Fibroblast of lung (primary cell): ENCODE measurements at regions not wholly inside any gene's neighbourhood (a gene's known extent, or its start where the extent isn't known, plus 50 kb on each side); places are given as distances from the start of the nearest gene placed in this dataset.
"Not testable (repeated sequence)": the region's sequence is repeated elsewhere in the genome, so short reads cannot be mapped to it uniquely, and the experiment has no call there.

Experiments used
- DNase-seq, 2 donors: peaks; one replicate each; pipeline versions ENCODE4 v3.0.0 to v3.0.0-alpha.2; 2010; ENCODE audit warnings: low read depth in 2 of 2
- H2AFZ ChIP-seq: 2 replicates; pipeline ENCODE4 v1.5.1; 2012; ENCODE audit warnings: low read length, control low read depth, inconsistent platforms
- H3K27ac ChIP-seq: 2 replicates; pipeline ENCODE4 v1.5.1; 2011; ENCODE audit warnings: low read length, control low read depth; ENCODE audit not compliant: insufficient read depth
- H3K27me3 ChIP-seq: 2 replicates; pipeline ENCODE4 v1.5.1; 2011; ENCODE audit warnings: mild to moderate bottlenecking, low read length; ENCODE audit not compliant: control insufficient read depth, insufficient read depth
- H3K36me3 ChIP-seq: 2 replicates; pipeline ENCODE4 v1.5.1; 2011; ENCODE audit warnings: low read length; ENCODE audit not compliant: control insufficient read depth, insufficient read depth
- H3K4me1 ChIP-seq: 2 replicates; pipeline ENCODE4 v1.5.1; 2011; ENCODE audit warnings: low read length; ENCODE audit not compliant: control insufficient read depth, insufficient read depth; ENCODE audit errors: extremely low read depth
- H3K4me2 ChIP-seq: 2 replicates; pipeline ENCODE4 v1.5.1; 2011; ENCODE audit warnings: low read length, control low read depth; ENCODE audit not compliant: insufficient read depth; ENCODE audit errors: extremely low read depth
- H3K4me3 ChIP-seq, 4 experiments: fragments of 200-600 bp in 1 of 4; sonication (generic) in 1 of 4; replicated peaks in 1 of 4; 2 replicates each; pipeline ENCODE4 v1.5.1; 2011 to 2016; ENCODE audit warnings: low read length in 4 of 4, low read depth in 3 of 4, mild to moderate bottlenecking in 3 of 4, control low read depth in 2 of 4, inconsistent platforms in 1 of 4, mixed read lengths in 1 of 4; ENCODE audit not compliant: insufficient read depth in 1 of 4; ENCODE audit errors: control extremely low read depth in 1 of 4
- H3K79me2 ChIP-seq: 2 replicates; pipeline ENCODE4 v1.5.1; 2012; ENCODE audit warnings: mild to moderate bottlenecking, low read length, inconsistent platforms; ENCODE audit not compliant: control insufficient read depth, insufficient read depth
- H3K9ac ChIP-seq: 2 replicates; pipeline ENCODE4 v1.5.1; 2011; ENCODE audit warnings: mild to moderate bottlenecking, low read length, control low read depth; ENCODE audit not compliant: insufficient read depth
- H3K9me3 ChIP-seq: 2 replicates; pipeline ENCODE4 v1.5.1; 2012; ENCODE audit warnings: low read depth, low read length; ENCODE audit not compliant: control insufficient read depth, insufficient read depth
- H4K20me1 ChIP-seq: 2 replicates; pipeline ENCODE4 v1.5.1; 2011; ENCODE audit warnings: low read length; ENCODE audit not compliant: control insufficient read depth, insufficient read depth; ENCODE audit errors: extremely low read depth
- EZH2 ChIP-seq: IDR thresholded peaks from 2 replicates; pipeline ENCODE4 v1.5.1; 2012; ENCODE audit warnings: low read length, control low read depth, mild to moderate bottlenecking; ENCODE audit errors: missing control alignments
- TF ChIP-seq, protein P1 (sequence below), 2 donors: IDR thresholded peaks in 1 of 2; conservative IDR thresholded peaks in 1 of 2; 1 replicate in 1 of 2; 2 replicates in 1 of 2; pipeline ENCODE4 v1.5.1; 2011 to 2012; ENCODE audit warnings: low read length in 2 of 2, control low read depth in 1 of 2, inconsistent platforms in 1 of 2, low read depth in 1 of 2, mild to moderate bottlenecking in 1 of 2

DNA sequence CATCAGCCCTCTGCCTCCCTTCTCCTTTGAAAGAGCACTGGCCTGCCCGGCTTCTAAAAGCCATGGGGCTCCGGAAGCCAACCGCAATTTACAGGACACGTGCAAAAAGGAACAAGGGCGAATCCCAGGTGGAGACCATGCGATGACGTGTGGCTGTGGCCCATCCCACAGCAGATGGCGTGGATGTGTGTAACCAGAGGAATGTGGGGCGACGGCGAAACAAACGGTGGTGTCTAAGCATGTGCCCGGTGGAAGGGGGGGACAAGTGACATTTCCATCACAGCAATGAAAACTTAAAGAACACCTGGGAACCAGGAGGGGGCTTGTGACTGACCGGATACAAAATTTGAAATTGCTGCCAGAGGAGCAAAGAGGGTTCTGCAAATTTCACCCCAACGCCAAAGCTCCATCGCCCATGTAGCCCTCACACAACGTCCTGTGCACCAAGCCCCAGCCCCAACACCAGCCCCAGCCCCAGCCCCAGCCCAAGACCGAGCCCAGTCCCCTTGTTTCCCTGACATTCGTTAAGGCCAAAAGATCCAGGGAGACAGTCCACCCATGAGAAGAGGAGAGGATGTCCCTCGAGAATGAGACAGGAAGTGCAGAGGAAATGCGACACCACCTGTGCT lies 159.7 kb upstream of the ZNF337 start:
- H3K4me2 ChIP-seq: no peak overlapping the region
- H3K27me3 ChIP-seq: peaks cover 21% of the 10 kb centered on the region
- H3K9ac ChIP-seq: no peak overlapping the region
- no peak overlapping the region for H3K4me3 ChIP-seq
- no peaks in the 10 kb centered on the region for H3K4me1 ChIP-seq
- H4K20me1 ChIP-seq: no peaks in the 10 kb centered on the region
- no peaks in the 10 kb centered on the region for H3K36me3 ChIP-seq
- TF ChIP-seq, protein P1, sequence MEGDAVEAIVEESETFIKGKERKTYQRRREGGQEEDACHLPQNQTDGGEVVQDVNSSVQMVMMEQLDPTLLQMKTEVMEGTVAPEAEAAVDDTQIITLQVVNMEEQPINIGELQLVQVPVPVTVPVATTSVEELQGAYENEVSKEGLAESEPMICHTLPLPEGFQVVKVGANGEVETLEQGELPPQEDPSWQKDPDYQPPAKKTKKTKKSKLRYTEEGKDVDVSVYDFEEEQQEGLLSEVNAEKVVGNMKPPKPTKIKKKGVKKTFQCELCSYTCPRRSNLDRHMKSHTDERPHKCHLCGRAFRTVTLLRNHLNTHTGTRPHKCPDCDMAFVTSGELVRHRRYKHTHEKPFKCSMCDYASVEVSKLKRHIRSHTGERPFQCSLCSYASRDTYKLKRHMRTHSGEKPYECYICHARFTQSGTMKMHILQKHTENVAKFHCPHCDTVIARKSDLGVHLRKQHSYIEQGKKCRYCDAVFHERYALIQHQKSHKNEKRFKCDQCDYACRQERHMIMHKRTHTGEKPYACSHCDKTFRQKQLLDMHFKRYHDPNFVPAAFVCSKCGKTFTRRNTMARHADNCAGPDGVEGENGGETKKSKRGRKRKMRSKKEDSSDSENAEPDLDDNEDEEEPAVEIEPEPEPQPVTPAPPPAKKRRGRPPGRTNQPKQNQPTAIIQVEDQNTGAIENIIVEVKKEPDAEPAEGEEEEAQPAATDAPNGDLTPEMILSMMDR (conservative IDR thresholded peaks at IDR 0.05 in 1 of 2, IDR thresholded peaks at IDR 0.05 in 1 of 2; ENCODE audit: low read depth in 1 of 2, low read length in 2 of 2): no peak
- no peak for TF ChIP-seq EZH2
- no peaks in the 10 kb centered on the region for H3K79me2 ChIP-seq
- no peak overlapping the region for H3K27ac ChIP-seq
- DNase-seq: no peak
- no peak overlapping the region for H2AFZ ChIP-seq
- no peaks in the 10 kb centered on the region for H3K9me3 ChIP-seq

DNA sequence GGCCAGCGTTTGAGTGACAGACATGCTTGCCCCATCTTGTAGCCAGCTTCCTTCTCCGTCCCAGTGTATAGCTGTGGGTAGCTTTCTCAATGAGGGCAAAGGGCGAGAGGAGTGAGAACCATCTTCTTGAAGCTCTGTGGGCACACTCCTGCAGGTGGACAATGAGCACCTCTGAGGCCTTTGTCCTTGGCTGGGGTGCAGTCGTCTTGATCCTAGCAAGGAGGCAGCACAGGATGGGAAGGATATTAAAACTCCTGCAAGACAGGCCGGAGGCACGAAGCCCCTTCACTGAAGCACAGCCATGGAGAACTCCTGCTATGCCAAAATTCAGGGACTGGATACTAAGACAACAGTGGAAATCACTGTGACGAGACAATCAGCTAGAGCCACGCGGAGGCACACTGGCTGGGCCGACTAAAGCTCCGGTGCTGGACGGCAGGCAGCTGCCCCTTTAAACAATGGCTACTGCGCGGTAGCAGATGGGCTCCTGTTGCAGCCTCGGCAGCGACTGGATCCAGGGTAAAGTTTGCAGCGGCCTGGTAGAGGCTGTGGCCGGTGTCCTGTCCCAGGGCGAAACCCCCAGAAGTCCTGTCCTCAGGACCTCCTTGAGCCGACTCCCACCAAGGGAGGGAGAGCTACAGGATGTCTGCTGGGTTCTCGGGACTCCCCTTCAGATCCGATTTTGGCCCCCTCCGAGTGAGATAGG lies 159.0 kb upstream of the ZNF337 start:
- not testable (repeated sequence) for H3K4me3 ChIP-seq, H3K9me3 ChIP-seq, H3K4me1 ChIP-seq, H4K20me1 ChIP-seq, H3K27ac ChIP-seq, H2AFZ ChIP-seq, DNase-seq, H3K9ac ChIP-seq, H3K36me3 ChIP-seq, H3K79me2 ChIP-seq, H3K4me2 ChIP-seq
- peaks cover 15% of the 10 kb centered on the region for H3K27me3 ChIP-seq

DNA sequence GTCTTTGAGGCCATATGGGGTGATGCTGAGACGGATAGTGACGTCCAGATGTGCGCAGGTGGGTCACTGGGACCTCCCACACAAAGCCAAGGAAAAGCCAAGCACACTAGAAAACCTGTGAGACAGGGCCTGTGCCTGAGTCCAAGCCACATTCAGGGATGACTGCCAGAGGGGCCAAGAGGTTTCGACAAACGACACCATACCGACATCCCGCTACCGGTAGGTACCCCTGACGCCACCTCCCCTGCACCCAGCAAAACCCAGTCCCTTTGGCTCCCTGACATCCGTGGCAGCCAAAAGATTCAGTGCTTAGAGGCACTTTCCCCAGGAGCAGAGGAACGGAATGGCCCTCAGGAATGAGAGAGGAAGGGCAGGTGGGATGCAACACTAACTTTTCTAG lies 158.0 kb upstream of the ZNF337 start:
- not testable (repeated sequence) for H3K4me3 ChIP-seq, H3K36me3 ChIP-seq, H2AFZ ChIP-seq, H3K4me1 ChIP-seq, H3K9ac ChIP-seq, H3K27ac ChIP-seq, H3K4me2 ChIP-seq, H3K9me3 ChIP-seq, H3K79me2 ChIP-seq, DNase-seq, H4K20me1 ChIP-seq
- H3K27me3 ChIP-seq: peaks cover 11% of the 10 kb centered on the region

DNA sequence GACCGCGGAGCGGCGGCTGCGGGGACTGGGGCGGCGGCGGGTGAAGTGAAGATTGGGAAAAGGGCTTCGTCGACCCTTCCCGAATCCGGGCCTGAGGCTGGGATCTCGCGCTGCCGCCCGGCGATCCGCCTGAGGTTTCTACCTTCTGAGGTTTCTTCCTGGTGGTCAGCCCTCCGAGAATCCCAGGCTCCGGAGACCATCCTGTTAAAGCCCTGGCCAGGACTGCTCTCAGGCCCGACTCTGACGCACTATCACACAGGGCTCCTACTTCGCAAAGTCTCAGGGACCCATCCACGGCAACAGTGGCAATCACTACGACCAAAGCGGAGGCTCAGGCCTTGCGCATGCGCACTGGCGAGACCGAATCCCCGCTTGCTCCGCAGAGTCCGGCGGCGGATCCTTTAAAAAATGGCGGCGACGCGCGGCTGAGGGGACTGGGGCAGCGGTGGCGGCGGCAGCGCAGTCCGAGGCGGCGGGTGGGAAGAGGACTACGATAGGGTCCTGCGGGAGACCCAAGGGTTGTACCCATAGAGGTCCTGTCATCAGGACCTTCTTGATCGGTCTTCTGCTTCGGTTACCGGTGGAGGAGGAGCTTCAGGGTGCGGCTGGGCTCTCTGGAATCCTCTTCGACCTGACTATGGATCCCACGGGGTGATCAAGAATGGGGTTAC lies 157.2 kb upstream of the ZNF337 start:
- not testable (repeated sequence) for H3K79me2 ChIP-seq, H3K27me3 ChIP-seq, H3K9me3 ChIP-seq, H3K27ac ChIP-seq, H3K4me1 ChIP-seq, H3K36me3 ChIP-seq, H4K20me1 ChIP-seq
- Histone ChIP-seq H3K4me3 (peak overlapping the region; percentile 56 to 69 (median 59)), H3K9ac (peak overlapping the region; percentile 65), H2AFZ (peak overlapping the region; percentile 97), H3K4me2 (peak overlapping the region; percentile 90)
- DNase-seq: peak; percentile 62 to 66

DNA sequence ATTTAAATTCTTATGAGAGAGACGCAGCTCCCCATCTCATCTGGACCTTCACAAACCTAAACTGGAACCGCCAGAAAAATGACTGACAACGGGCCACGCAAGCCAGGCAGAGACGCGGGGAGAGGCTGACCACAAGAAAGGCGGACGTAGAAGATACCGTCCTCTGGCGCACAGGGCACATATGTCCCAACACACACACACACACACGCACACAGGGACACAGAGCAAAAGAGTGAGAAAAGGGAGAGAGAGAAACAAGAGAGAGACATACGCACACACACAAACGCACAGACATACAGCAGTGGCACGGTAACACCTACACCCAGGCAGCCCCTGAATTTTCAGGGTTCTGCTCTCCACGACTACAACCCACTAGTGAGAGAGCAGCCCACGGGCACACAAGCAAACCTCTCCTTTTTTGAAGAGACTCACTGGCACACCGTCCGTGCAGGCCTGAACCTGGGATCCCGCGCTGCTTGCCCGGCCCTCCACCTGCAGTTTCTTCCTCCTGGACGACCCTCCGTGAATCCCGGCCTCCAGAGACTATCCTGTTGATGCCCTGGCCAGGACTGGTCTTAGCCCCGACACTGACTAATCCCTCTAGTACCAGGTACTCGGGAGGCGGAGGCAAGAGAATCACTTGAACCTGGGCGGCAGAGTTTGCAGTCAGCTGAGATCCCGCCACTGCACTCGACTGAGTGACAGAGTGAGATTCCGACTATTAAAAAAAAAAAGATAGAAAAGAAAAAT lies 156.5 kb upstream of the ZNF337 start:
- peak overlapping the region; percentile 97 for H2AFZ ChIP-seq
- H3K4me3 ChIP-seq: peak overlapping the region; percentile 56 to 69 (median 59)
- H3K27me3 ChIP-seq, DNase-seq, H3K9me3 ChIP-seq, H4K20me1 ChIP-seq, H3K4me1 ChIP-seq, H3K9ac ChIP-seq, H3K36me3 ChIP-seq, H3K79me2 ChIP-seq, H3K27ac ChIP-seq: not testable (repeated sequence)
- peak overlapping the region; percentile 90 for H3K4me2 ChIP-seq
